ENCODE measurements at regions not wholly inside any gene's neighbourhood (a gene's known extent, or its start where the extent isn't known, plus 50 kb on each side); places are given as distances from the start of the nearest gene placed in this dataset.

- TF ChIP-seq NANOG (IDR thresholded peaks at IDR 0.05; ENCODE audit: insufficient read depth, low read depth, low read length, poor library complexity, severe bottlenecking) (no peak), POLR2A (IDR thresholded peaks at IDR 0.05; ENCODE audit: control extremely low read depth in 1 of 2, low read depth in 2 of 2, low read length in 2 of 2) (no peak), SP4 (IDR thresholded peaks at IDR 0.05; ENCODE audit: low read length) (no peak), CHD1 (IDR thresholded peaks at IDR 0.05; ENCODE audit: low read depth, low read length) (no peak), CTBP2 (IDR thresholded peaks at IDR 0.05; ENCODE audit: borderline replicate concordance, insufficient read depth, insufficient read length, low read length) (no peak), POLR2AphosphoS5 (IDR thresholded peaks at IDR 0.05; ENCODE audit: low read depth, low read length) (no peak), BCL11A (IDR thresholded peaks at IDR 0.05; ENCODE audit: low read depth in 2 of 2, low read length in 2 of 2) (no peak), SIN3A (conservative IDR thresholded peaks at IDR 0.05 in 1 of 2, IDR thresholded peaks at IDR 0.05 in 1 of 2; ENCODE audit: low read depth in 1 of 2, low read length in 2 of 2) (no peak)
These were observed 2001.6 kb upstream of the CDH9 start (continued) for GRCh38 chr5:29039994-29040393.

All from H1 (cell line).